H1 (cell line): ENCODE measurements at regions not wholly inside any gene's neighbourhood (a gene's known extent, or its start where the extent isn't known, plus 50 kb on each side); places are given as distances from the start of the nearest gene placed in this dataset.
A peak's percentile ranks its signal among the peaks of the same experiment; 100 is the strongest.

ENCODE experiments used
- CTCF ChIA-PET: fragments of 300-600 bp; sonication (Branson Sonifier 250); formaldehyde crosslinking; loops from one replicate; lab custom pipeline; 2021; ENCODE audit not compliant: partially characterized antibody; lab: Charles Lee
- POLR2A ChIA-PET: fragments of 300-600 bp; sonication (Branson Sonifier 250); formaldehyde crosslinking; loops from one replicate; lab custom pipeline; 2021; ENCODE audit warnings: inconsistent platforms; ENCODE audit not compliant: partially characterized antibody; lab: Charles Lee
- DNase-seq, 2 experiments: peaks; one replicate each; pipeline versions ENCODE4 v3.0.0 to v3.0.0-alpha.2; 2010 to 2022; ENCODE audit warnings: low spot score in 2 of 2, low read depth in 1 of 2, mixed read lengths in 1 of 2
- FAIRE-seq: peaks from 2 replicates; lab custom pipeline; 2011; peaks lifted over from hg19 to GRCh38; lab: Jason Lieb, UNC
- H2AFZ ChIP-seq: 2 replicates; pipeline ENCODE4 v1.8.1; 2012; ENCODE audit warnings: low read length, inconsistent platforms
- H2AK5ac ChIP-seq: 2 replicates; pipeline ENCODE4 v1.6.1; 2013; ENCODE audit warnings: low read depth, low read length
- H2BK120ac ChIP-seq: replicated peaks from 2 replicates; pipeline ENCODE3; 2013; ENCODE audit warnings: low read depth, low read length, inconsistent platforms
- H2BK12ac ChIP-seq: 2 replicates; pipeline ENCODE4 v1.6.1; 2013; ENCODE audit warnings: low read depth, low read length
- H2BK15ac ChIP-seq: 2 replicates; pipeline ENCODE4 v1.6.1; 2013; ENCODE audit warnings: low read length
- H2BK20ac ChIP-seq: 2 replicates; pipeline ENCODE4 v1.6.1; 2013; ENCODE audit warnings: low read length
- H2BK5ac ChIP-seq: 2 replicates; pipeline ENCODE4 v1.6.1; 2013; ENCODE audit warnings: low read depth, low read length
- H3K14ac ChIP-seq: 2 replicates; pipeline ENCODE4 v1.6.1; 2013; ENCODE audit warnings: inconsistent platforms; ENCODE audit not compliant: insufficient read length
- H3K18ac ChIP-seq: 2 replicates; pipeline ENCODE4 v1.6.1; 2013; ENCODE audit warnings: low read length; ENCODE audit errors: extremely low read depth
- H3K23ac ChIP-seq: 2 replicates; pipeline ENCODE4 v1.6.1; 2013; ENCODE audit warnings: inconsistent platforms; ENCODE audit not compliant: insufficient read length
- H3K23me2 ChIP-seq: 2 replicates; pipeline ENCODE4 v1.6.1; 2013; ENCODE audit warnings: low read depth, low read length
- H3K27ac ChIP-seq: 2 replicates; pipeline ENCODE4 v1.6.1; 2011; ENCODE audit warnings: low read depth, low read length, inconsistent platforms
- H3K27me3 ChIP-seq, 4 experiments: replicated peaks in 1 of 4; 1 replicate in 1 of 4; 2 replicates in 3 of 4; pipeline versions ENCODE4 v1.6.1 to v1.8.1; 2011 to 2013; ENCODE audit warnings: low read length in 3 of 4, mild to moderate bottlenecking in 3 of 4, inconsistent platforms in 2 of 4, mixed read lengths in 2 of 4, moderate library complexity in 1 of 4; ENCODE audit not compliant: control insufficient read depth in 3 of 4, insufficient read depth in 3 of 4; ENCODE audit errors: extremely low read depth in 1 of 4
- H3K36me3 ChIP-seq, 4 experiments: 2 replicates each; pipeline versions ENCODE4 v1.6.1 to v1.8.1; 2011 to 2013; ENCODE audit warnings: mild to moderate bottlenecking in 4 of 4, low read length in 3 of 4, moderate library complexity in 2 of 4, control low read depth in 1 of 4, inconsistent platforms in 1 of 4; ENCODE audit not compliant: insufficient read depth in 4 of 4, control insufficient read depth in 2 of 4
- H3K4ac ChIP-seq: replicated peaks from 2 replicates; pipeline ENCODE3; 2013; ENCODE audit warnings: low read length, low read depth, mixed read lengths, inconsistent platforms; ENCODE audit not compliant: insufficient read length
- H3K4me1 ChIP-seq, 4 experiments: replicated peaks in 1 of 4; 1 replicate in 1 of 4; 2 replicates in 3 of 4; pipeline versions ENCODE4 v1.6.1 to v1.8.1; 2011 to 2013; ENCODE audit warnings: low read length in 3 of 4, inconsistent platforms in 2 of 4, mixed read lengths in 1 of 4; ENCODE audit not compliant: insufficient read depth in 4 of 4, control insufficient read depth in 3 of 4
- H3K4me2 ChIP-seq, 2 experiments: 2 replicates each; pipeline versions ENCODE4 v1.6.1 to v1.8.1; 2011 to 2013; ENCODE audit warnings: low read depth in 2 of 2, low read length in 2 of 2, control low read depth in 1 of 2, inconsistent platforms in 1 of 2, mild to moderate bottlenecking in 1 of 2; ENCODE audit not compliant: insufficient read depth in 1 of 2
- H3K4me3 ChIP-seq, 4 experiments: fragments of 200-600, 300-600 bp in 1 of 4; sonication (generic), shearing (Covaris generic), sonication (Bioruptor Twin) in 1 of 4; 2 replicates each; pipeline versions ENCODE4 v1.5.1 to v1.8.1; 2011 to 2016; ENCODE audit warnings: low read length in 4 of 4, low read depth in 3 of 4, control low read depth in 2 of 4, inconsistent platforms in 2 of 4, mild to moderate bottlenecking in 2 of 4, mixed read lengths in 1 of 4, moderate library complexity in 1 of 4; ENCODE audit not compliant: insufficient read depth in 2 of 4; ENCODE audit errors: extremely low read depth in 1 of 4
- H3K56ac ChIP-seq: replicated peaks from 2 replicates; pipeline ENCODE3; 2013; ENCODE audit warnings: low read depth, mild to moderate bottlenecking, mixed read lengths, low read length, inconsistent platforms; ENCODE audit not compliant: insufficient read length
- H3K79me1 ChIP-seq: 2 replicates; pipeline ENCODE4 v1.6.1; 2013; ENCODE audit warnings: low read depth, low read length, control low read depth
- H3K79me2 ChIP-seq, 2 experiments: 2 replicates each; pipeline versions ENCODE4 v1.6.1 to v1.8.1; 2012 to 2013; ENCODE audit warnings: low read length in 2 of 2, mild to moderate bottlenecking in 2 of 2, inconsistent platforms in 1 of 2; ENCODE audit not compliant: insufficient read depth in 2 of 2, control insufficient read depth in 1 of 2
- H3K9ac ChIP-seq, 4 experiments: replicated peaks in 1 of 4; 1 replicate in 1 of 4; 2 replicates in 3 of 4; pipeline versions ENCODE4 v1.6.1 to v1.8.1; 2011 to 2013; ENCODE audit warnings: low read depth in 3 of 4, low read length in 3 of 4, control low read depth in 2 of 4, mild to moderate bottlenecking in 2 of 4, moderate library complexity in 2 of 4, inconsistent platforms in 1 of 4; ENCODE audit errors: extremely low read depth in 1 of 4
- H3K9me3 ChIP-seq, 2 experiments: 2 replicates each; pipeline versions ENCODE4 v1.6.1 to v1.8.1; 2012 to 2013; ENCODE audit warnings: mild to moderate bottlenecking in 2 of 2, moderate library complexity in 2 of 2, control low read depth in 1 of 2, inconsistent platforms in 1 of 2, low read depth in 1 of 2, low read length in 1 of 2, mixed read lengths in 1 of 2; ENCODE audit not compliant: insufficient read depth in 2 of 2
- H4K20me1 ChIP-seq, 2 experiments: replicated peaks in 1 of 2; 2 replicates each; pipeline versions ENCODE3 to v1.8.1; 2011 to 2013; ENCODE audit warnings: inconsistent platforms in 2 of 2, low read length in 2 of 2, mild to moderate bottlenecking in 1 of 2; ENCODE audit not compliant: insufficient read depth in 2 of 2, control insufficient read depth in 1 of 2
- H4K5ac ChIP-seq: 2 replicates; pipeline ENCODE4 v1.6.1; 2013; ENCODE audit warnings: low read length, low read depth, mixed read lengths, inconsistent platforms; ENCODE audit not compliant: insufficient read length
- H4K8ac ChIP-seq: 2 replicates; pipeline ENCODE4 v1.8.0; 2013; ENCODE audit warnings: mild to moderate bottlenecking, moderate library complexity, low read length, inconsistent platforms; ENCODE audit not compliant: insufficient read depth; ENCODE audit errors: extremely low read depth
- H4K91ac ChIP-seq: replicated peaks from 2 replicates; pipeline ENCODE3; 2013; ENCODE audit warnings: low read length, mixed read lengths, inconsistent platforms; ENCODE audit not compliant: insufficient read length
- BCL11A ChIP-seq, 2 experiments: IDR thresholded peaks; one replicate each; pipeline ENCODE4 v1.6.1; 2011; ENCODE audit warnings: low read depth in 2 of 2, low read length in 2 of 2, mild to moderate bottlenecking in 2 of 2
- KDM5A ChIP-seq: fragments of 200-600 bp; IDR thresholded peaks from 2 replicates; pipeline ENCODE4 v1.7.1; 2012; ENCODE audit warnings: mild to moderate bottlenecking, low read length, inconsistent platforms, mixed read lengths
- RXRA ChIP-seq: IDR thresholded peaks from 2 replicates; pipeline ENCODE4 v1.6.1; 2011; ENCODE audit warnings: low read depth, mild to moderate bottlenecking, low read length, moderate library complexity; ENCODE audit not compliant: insufficient read depth
- TAF7 ChIP-seq: optimal IDR thresholded peaks from 2 replicates; pipeline ENCODE3; 2011; ENCODE audit warnings: low read depth, mild to moderate bottlenecking, inconsistent platforms, low read length, moderate library complexity, borderline replicate concordance
- TCF12 ChIP-seq: IDR thresholded peaks from 2 replicates; pipeline ENCODE4 v1.6.1; 2011; ENCODE audit warnings: low read depth, mild to moderate bottlenecking, low read length
- TEAD4 ChIP-seq: IDR thresholded peaks from 2 replicates; pipeline ENCODE4 v1.6.1; 2012; ENCODE audit warnings: low read depth, low read length, inconsistent platforms, mixed read lengths
- YY1 ChIP-seq: IDR thresholded peaks from 2 replicates; pipeline ENCODE4 v1.6.1; 2011; ENCODE audit warnings: low read depth, mild to moderate bottlenecking, low read length
- WGBS, 2 experiments: shearing (Covaris generic) in 1 of 2; methylation state at CpG; one replicate each; pipeline versions ENCODE4 v1.1.6 to v1.1.7; 2013 to 2015; ENCODE audit warnings: low lambda C conversion rate in 2 of 2, mixed read lengths in 2 of 2, inconsistent platforms in 1 of 2, low coverage in 1 of 2, missing lambda C conversion rate in 1 of 2; ENCODE audit not compliant: insufficient replicate concordance in 2 of 2, insufficient coverage in 1 of 2, insufficient read length in 1 of 2; ENCODE audit errors: extremely low coverage in 1 of 2, missing lambda C conversion rate in 1 of 2; 5-methylcytosine and 5-hydroxymethylcytosine counted together

- Histone ChIP-seq H2BK20ac (no peak overlapping the region), H2AK5ac (no peak overlapping the region), H4K20me1 (peaks cover 20 to 28% of the 10 kb centered on the region in 2 experiments), H3K27me3 (peaks cover 0 to 8% (median 3%) of the 10 kb centered on the region in 4 experiments; a peak in 3 of 7 replicates), H2AFZ (no peak overlapping the region), H2BK5ac (no peak overlapping the region), H3K27ac (no peak overlapping the region), H3K14ac (no peak overlapping the region), H2BK12ac (no peak overlapping the region), H3K4ac (no peak overlapping the region), H3K79me1 (peaks cover 13% of the 10 kb centered on the region), H3K56ac (no peak overlapping the region), H4K5ac (no peak overlapping the region), H4K8ac (no peak overlapping the region; the same call in 1 of the 2 replicates), H3K4me2 (no peak overlapping the region), H3K4me3 (no peak overlapping the region), H4K91ac (peak overlapping the region; percentile 55), H3K23me2 (peaks cover 19% of the 10 kb centered on the region; the same call in 1 of the 2 replicates), H3K9me3 (no peaks in the 10 kb centered on the region), H2BK15ac (no peak overlapping the region), H3K79me2 (peaks cover 0 to 12% of the 10 kb centered on the region in 2 experiments; a peak in 1 of 4 replicates), H2BK120ac (no peak overlapping the region), H3K4me1 (peaks cover 0 to 10% (median 4%) of the 10 kb centered on the region in 4 experiments; a peak in 2 of 7 replicates), H3K18ac (no peak overlapping the region), H3K36me3 (no peaks in the 10 kb centered on the region; a peak in 2 of 8 replicates), H3K23ac (no peak overlapping the region), H3K9ac (no peak overlapping the region)
- no peak for TF ChIP-seq BCL11A (IDR thresholded peaks at IDR 0.05; ENCODE audit: low read depth in 2 of 2, low read length in 2 of 2)
- TF ChIP-seq KDM5A: no peak
- TF ChIP-seq TCF12: no peak
- TF ChIP-seq YY1: no peak
- no peak for TF ChIP-seq TAF7
- no peak for TF ChIP-seq RXRA
- TF ChIP-seq TEAD4: no peak
- ChIA-PET CTCF (no interaction called here), POLR2A (no interaction called here)
- no peak for FAIRE-seq
- DNase-seq: no peak
- WGBS, 2 experiments: 95% methylated on average over 19 of the region's 24 CpGs; no CpG with 5 or more reads in 1 of the 2 experiments
Observed at GRCh38 chr22:48578138-48579042, 1249.3 kb downstream of the BRD1 start.
